Right lobe of liver (tissue), 4 donors: ENCODE measurements at regions not wholly inside any gene's neighbourhood (a gene's known extent, or its start where the extent isn't known, plus 50 kb on each side); places are given as distances from the start of the nearest gene placed in this dataset.

Source experiments
- CTCF ChIP-seq, 4 donors: fragments of 200-600 bp in 3 of 4; fragments of 450-650 bp in 1 of 4; IDR thresholded peaks; one replicate each; pipeline versions ENCODE4 v1.5.1 to v1.8.0; 2016 to 2022; ENCODE audit warnings: antibody characterized with exemption in 4 of 4, mild to moderate bottlenecking in 2 of 4
- POLR2A ChIP-seq: fragments of 450-650 bp; IDR thresholded peaks from one replicate; pipeline ENCODE4 v1.6.1; 2017; ENCODE audit warnings: antibody characterized with exemption, mild to moderate bottlenecking
- donor health status: DM: no; HTN: no; CAD: no.
- donor health status: DM: no; HTN: no; CAD: no.
- donor health status: DM: no; HTN: yes; CAD: no.

GRCh38 chr4:126558596-126558995, 1074.2 kb upstream of the INTU start:
- TF ChIP-seq CTCF (IDR thresholded peaks at IDR 0.05) (no peak), POLR2A (no peak)
